Upper lobe of right lung (tissue), 1 donor: ENCODE measurements at regions not wholly inside any gene's neighbourhood (a gene's known extent, or its start where the extent isn't known, plus 50 kb on each side); places are given as distances from the start of the nearest gene placed in this dataset.
A peak's percentile ranks its signal among the peaks of the same experiment; 100 is the strongest.

Experiments used
- ATAC-seq: fragments of 200-7000 bp; cut with Tn5 transposase; one replicate; pipeline ENCODE4 v1.9.1; 2020; ENCODE audit warnings: mild to moderate bottlenecking, moderate library complexity
- DNase-seq: peaks from one replicate; pipeline ENCODE4 v3.0.0-alpha.2; 2020
- H3K27ac ChIP-seq: fragments of 200-600 bp; one replicate; pipeline ENCODE4 v1.8.0; 2022
- H3K27me3 ChIP-seq: fragments of 200-600 bp; one replicate; pipeline ENCODE4 v1.8.0; 2022; ENCODE audit warnings: mild to moderate bottlenecking
- H3K36me3 ChIP-seq: fragments of 200-600 bp; one replicate; pipeline ENCODE4 v1.8.0; 2022
- H3K4me1 ChIP-seq: fragments of 200-600 bp; one replicate; pipeline ENCODE4 v1.8.0; 2022
- H3K4me3 ChIP-seq: fragments of 200-600 bp; one replicate; pipeline ENCODE4 v1.8.0; 2022; ENCODE audit warnings: mild to moderate bottlenecking
- H3K9me3 ChIP-seq: fragments of 200-600 bp; one replicate; pipeline ENCODE4 v1.8.0; 2022
- CTCF ChIP-seq: fragments of 200-600 bp; IDR thresholded peaks from one replicate; pipeline ENCODE4 v1.8.0; 2022; ENCODE audit warnings: antibody characterized with exemption
- intact Hi-C: fragments of 100-400 bp; cut with DNase I; formaldehyde crosslinking; loops from one replicate; pipeline ENCODE4 v1.11.0; 2022
- donor health status: DM: no; HTN: yes; CAD: no; lungs with severe emphysema.

GRCh38 chr10:30124704-30125103 is 65.3 kb upstream of the JCAD start:
- Histone ChIP-seq H3K4me3 (no peak overlapping the region), H3K36me3 (no peaks in the 10 kb centered on the region), H3K27me3 (no peaks in the 10 kb centered on the region), H3K27ac (no peak overlapping the region), H3K4me1 (no peaks in the 10 kb centered on the region), H3K9me3 (no peaks in the 10 kb centered on the region)
- ATAC-seq = no peak
- intact Hi-C loops = no loop called here
- TF ChIP-seq CTCF = no peak
- DNase-seq = no peak

GRCh38 chr10:30121401-30121800 is 62.0 kb upstream of the JCAD start:
- Histone ChIP-seq H3K27me3 (no peaks in the 10 kb centered on the region), H3K9me3 (no peaks in the 10 kb centered on the region), H3K36me3 (no peaks in the 10 kb centered on the region), H3K27ac (no peak overlapping the region), H3K4me1 (no peaks in the 10 kb centered on the region), H3K4me3 (no peak overlapping the region)
- no peak for TF ChIP-seq CTCF
- ATAC-seq = no peak
- DNase-seq = no peak
- intact Hi-C loops = no loop called here

GRCh38 chr10:30118590-30118989 is 59.2 kb upstream of the JCAD start:
- no peak for DNase-seq
- no peak overlapping the region for H3K4me3 ChIP-seq
- no peaks in the 10 kb centered on the region for H3K9me3 ChIP-seq
- no peaks in the 10 kb centered on the region for H3K27me3 ChIP-seq
- intact Hi-C loops = no loop called here
- H3K4me1 ChIP-seq = no peaks in the 10 kb centered on the region
- H3K27ac ChIP-seq = no peak overlapping the region
- no peaks in the 10 kb centered on the region for H3K36me3 ChIP-seq
- no peak for TF ChIP-seq CTCF
- ATAC-seq = no peak

GRCh38 chr10:30117812-30118501 is 58.6 kb upstream of the JCAD start:
- no peaks in the 10 kb centered on the region for H3K4me1 ChIP-seq
- no peak overlapping the region for H3K4me3 ChIP-seq
- intact Hi-C loops = no loop called here
- no peak overlapping the region for H3K27ac ChIP-seq
- no peak for DNase-seq
- no peaks in the 10 kb centered on the region for H3K9me3 ChIP-seq
- no peaks in the 10 kb centered on the region for H3K27me3 ChIP-seq
- ATAC-seq = no peak
- TF ChIP-seq CTCF = no peak
- no peaks in the 10 kb centered on the region for H3K36me3 ChIP-seq

GRCh38 chr10:30116041-30116491 is 56.7 kb upstream of the JCAD start:
- no peaks in the 10 kb centered on the region for H3K36me3 ChIP-seq
- TF ChIP-seq CTCF = no peak
- H3K9me3 ChIP-seq = no peaks in the 10 kb centered on the region
- intact Hi-C loops = no loop called here
- H3K4me3 ChIP-seq = no peak overlapping the region
- ATAC-seq = no peak
- DNase-seq = no peak
- no peaks in the 10 kb centered on the region for H3K27me3 ChIP-seq
- H3K4me1 ChIP-seq = no peaks in the 10 kb centered on the region
- no peak overlapping the region for H3K27ac ChIP-seq

- ATAC-seq (peak; percentile 57), DNase-seq (no peak)
- no peak overlapping the region for H3K27ac ChIP-seq
- H3K9me3 ChIP-seq = no peaks in the 10 kb centered on the region
- no peaks in the 10 kb centered on the region for H3K36me3 ChIP-seq
- no peaks in the 10 kb centered on the region for H3K27me3 ChIP-seq
- peak overlapping the region; percentile 12 for H3K4me3 ChIP-seq
- TF ChIP-seq CTCF = no peak
- no peaks in the 10 kb centered on the region for H3K4me1 ChIP-seq
- intact Hi-C loops = no loop called here
Measured at GRCh38 chr10:30115626-30115940, 56.2 kb upstream of the JCAD start.
